SJCRH30 (cell line): ENCODE measurements at regions not wholly inside any gene's neighbourhood (a gene's known extent, or its start where the extent isn't known, plus 50 kb on each side); places are given as distances from the start of the nearest gene placed in this dataset.

Source experiments
- DNase-seq, 2 experiments: peaks; one replicate each; pipeline ENCODE4 v3.0.0-alpha.2; 2015 to 2020
- H3K27ac ChIP-seq: fragments of 250-450 bp; sonication (Bioruptor Pico); 2 replicates; pipeline ENCODE4 v1.5.1; 2020; ENCODE audit warnings: mild to moderate bottlenecking, moderate library complexity
- H3K27me3 ChIP-seq: fragments of 250-450 bp; sonication (Bioruptor Pico); 2 replicates; pipeline ENCODE4 v1.5.1; 2020; ENCODE audit warnings: mild to moderate bottlenecking, moderate library complexity
- H3K36me3 ChIP-seq: fragments of 250-450 bp; sonication (Bioruptor Pico); 2 replicates; pipeline ENCODE4 v1.5.1; 2020; ENCODE audit warnings: mild to moderate bottlenecking, moderate library complexity
- H3K4me1 ChIP-seq: fragments of 250-450 bp; sonication (Bioruptor Pico); 2 replicates; pipeline ENCODE4 v1.5.1; 2020; ENCODE audit warnings: mild to moderate bottlenecking, moderate library complexity
- H3K4me3 ChIP-seq: fragments of 250-450 bp; sonication (Bioruptor Pico); 2 replicates; pipeline ENCODE4 v1.5.1; 2020; ENCODE audit warnings: mild to moderate bottlenecking, moderate library complexity
- H3K9me3 ChIP-seq: fragments of 250-450 bp; sonication (Bioruptor Pico); replicated peaks from 2 replicates; pipeline ENCODE4 v1.5.1; 2020; ENCODE audit warnings: mild to moderate bottlenecking, moderate library complexity

DNA sequence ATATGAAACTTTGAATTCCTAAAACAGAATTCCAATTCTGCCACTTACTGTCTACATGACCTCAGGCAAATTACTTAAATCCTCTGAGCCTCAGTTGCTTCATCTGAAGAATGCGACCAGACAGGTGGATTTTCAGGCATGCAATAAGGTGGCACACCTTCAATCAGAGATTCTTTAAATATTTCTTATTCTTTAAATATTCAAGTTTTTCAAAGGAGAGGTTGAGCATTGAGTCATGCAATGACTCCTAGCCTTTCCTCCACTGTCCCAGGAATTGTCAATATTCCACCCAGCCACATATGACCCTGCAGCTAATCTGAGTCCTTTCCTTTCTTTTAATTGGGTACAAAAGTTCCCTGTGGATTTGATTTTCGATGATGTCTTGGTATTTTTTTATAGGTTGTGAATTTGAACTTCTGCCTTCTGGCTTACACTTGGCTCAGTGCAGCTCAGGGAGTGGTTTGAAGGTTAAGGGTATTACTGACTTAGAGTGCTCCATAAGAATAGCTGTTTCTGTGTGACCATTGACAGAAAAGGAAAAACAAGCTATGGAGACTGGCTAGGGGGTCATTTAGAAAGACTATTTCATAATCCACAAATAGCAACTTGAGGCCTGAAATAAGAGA is 52.2 kb upstream of the PRDX6 start:
- no peaks in the 10 kb centered on the region for H3K36me3 ChIP-seq
- H3K27ac ChIP-seq = no peak overlapping the region
- H3K27me3 ChIP-seq = no peaks in the 10 kb centered on the region
- DNase-seq = no peak
- peaks cover 4% of the 10 kb centered on the region; the same call in 1 of the 2 replicates for H3K4me1 ChIP-seq
- H3K9me3 ChIP-seq = no peaks in the 10 kb centered on the region
- no peak overlapping the region for H3K4me3 ChIP-seq

DNA sequence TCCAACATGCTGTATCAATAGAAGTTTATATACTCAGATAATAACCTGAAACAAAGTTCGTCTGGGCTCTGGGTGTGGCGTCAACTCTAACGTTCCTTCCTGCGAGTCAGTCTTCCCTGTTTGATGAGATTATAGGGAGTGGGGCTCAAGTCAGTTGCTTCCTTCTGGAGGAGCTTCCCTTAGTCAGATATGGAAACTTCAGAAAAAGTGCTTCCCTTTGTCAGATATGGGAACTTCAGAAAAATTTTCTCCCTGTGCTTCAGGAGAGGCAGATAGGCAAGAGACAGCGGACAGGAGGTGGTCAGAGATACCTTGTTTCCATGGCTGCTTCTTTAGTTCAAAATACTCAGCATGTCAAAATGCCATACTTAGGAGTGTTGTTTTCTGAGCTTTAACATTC is 51.1 kb upstream of the PRDX6 start:
- Histone ChIP-seq H3K27ac (no peak overlapping the region), H3K27me3 (no peaks in the 10 kb centered on the region)

DNA sequence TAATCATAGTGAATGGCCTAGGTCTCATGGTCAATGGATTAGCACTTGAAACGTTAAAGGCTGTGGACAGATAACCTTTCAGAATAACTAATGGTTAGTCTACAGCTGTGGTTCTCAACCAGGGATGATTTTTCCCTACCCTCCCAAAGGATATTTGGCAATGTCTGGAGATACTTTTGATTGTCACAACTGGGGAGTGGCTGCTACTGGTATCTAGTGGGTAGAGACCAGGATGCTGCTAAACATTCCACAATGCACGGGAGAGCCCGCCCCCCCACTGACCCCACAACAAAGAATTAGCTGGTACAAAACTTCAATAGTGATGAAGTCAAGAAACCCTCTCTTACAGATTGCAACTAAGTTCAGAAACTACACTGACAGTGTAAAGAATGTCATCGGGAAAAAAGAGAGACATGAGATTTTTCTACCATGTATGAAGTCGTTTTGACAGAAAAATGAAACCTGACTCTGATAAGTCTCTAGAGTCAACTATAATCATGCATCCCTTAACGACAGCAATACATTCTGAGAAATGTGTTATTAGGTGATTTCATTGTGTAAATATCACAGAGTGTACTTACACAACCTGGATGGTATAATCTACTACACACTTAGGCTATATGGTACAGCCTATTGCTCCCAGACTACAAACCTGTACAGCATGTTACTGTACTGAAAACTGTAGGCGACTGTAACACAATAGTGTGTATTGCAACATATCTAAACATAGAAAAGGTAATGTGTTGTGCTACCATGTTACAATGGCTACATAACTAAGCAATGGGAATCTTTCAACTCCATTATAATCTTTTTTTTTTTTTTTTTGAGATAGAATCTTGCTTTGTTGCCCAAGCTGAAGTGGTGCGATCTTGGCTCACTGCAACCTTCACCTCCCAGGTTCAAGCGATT is 49.7 kb upstream of the PRDX6 start:
- Histone ChIP-seq H3K9me3 (no peaks in the 10 kb centered on the region), H3K36me3 (no peaks in the 10 kb centered on the region), H3K27ac (no peak overlapping the region), H3K4me1 (no peaks in the 10 kb centered on the region; the same call in 1 of the 2 replicates), H3K27me3 (no peaks in the 10 kb centered on the region), H3K4me3 (no peak overlapping the region)
- no peak for DNase-seq

More for the DNA sequence above, 51.1 kb upstream of the PRDX6 start:
- no peaks in the 10 kb centered on the region for H3K9me3 ChIP-seq
- H3K4me3 ChIP-seq = no peak overlapping the region
- no peak for DNase-seq
- no peaks in the 10 kb centered on the region for H3K36me3 ChIP-seq
- H3K4me1 ChIP-seq = peaks cover 3% of the 10 kb centered on the region
